Cerebellar cortex (tissue), 1 donor: ENCODE measurements at regions not wholly inside any gene's neighbourhood (a gene's known extent, or its start where the extent isn't known, plus 50 kb on each side); places are given as distances from the start of the nearest gene placed in this dataset.

Source experiments
- DNase-seq: peaks from one replicate; pipeline ENCODE4 v3.0.0-alpha.2; 2015; ENCODE audit warnings: low spot score

DNA sequence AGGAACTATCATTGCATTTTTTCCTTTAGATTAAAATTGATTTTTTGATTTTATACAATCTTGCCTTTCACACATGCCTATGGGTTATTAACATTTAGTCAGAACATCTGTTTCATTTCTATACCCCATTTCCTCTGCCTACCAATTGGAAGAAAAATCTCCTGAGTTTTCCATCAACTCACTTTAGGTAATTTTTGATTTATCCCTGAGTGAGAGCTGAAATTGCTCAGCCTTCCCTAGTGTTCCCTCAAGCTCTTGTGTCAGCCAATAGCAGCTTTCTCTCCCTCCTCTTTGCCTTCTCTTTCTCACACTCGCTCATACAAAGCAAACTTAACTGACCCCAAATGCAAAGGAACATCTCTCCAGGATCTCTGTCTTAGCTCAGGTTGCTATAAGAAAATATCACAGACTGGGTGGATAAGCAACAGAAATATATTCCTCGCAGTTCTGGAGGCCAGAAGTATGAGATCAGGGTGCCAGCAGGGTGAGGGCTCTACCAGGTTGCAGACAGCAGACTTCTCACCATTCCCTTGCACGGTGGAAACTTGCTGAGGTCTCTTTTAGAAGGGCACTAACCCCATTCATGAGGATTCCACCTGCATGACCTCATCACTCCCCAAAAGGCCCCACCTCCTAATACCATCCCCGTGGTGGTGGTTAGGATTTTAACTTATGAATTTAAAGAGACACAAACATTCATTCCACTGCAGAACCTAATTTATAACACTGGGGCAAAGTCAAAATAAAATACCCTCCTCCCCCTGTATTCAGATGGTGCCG is 224.2 kb upstream of the SFSWAP start:
- no peak for DNase-seq

DNA sequence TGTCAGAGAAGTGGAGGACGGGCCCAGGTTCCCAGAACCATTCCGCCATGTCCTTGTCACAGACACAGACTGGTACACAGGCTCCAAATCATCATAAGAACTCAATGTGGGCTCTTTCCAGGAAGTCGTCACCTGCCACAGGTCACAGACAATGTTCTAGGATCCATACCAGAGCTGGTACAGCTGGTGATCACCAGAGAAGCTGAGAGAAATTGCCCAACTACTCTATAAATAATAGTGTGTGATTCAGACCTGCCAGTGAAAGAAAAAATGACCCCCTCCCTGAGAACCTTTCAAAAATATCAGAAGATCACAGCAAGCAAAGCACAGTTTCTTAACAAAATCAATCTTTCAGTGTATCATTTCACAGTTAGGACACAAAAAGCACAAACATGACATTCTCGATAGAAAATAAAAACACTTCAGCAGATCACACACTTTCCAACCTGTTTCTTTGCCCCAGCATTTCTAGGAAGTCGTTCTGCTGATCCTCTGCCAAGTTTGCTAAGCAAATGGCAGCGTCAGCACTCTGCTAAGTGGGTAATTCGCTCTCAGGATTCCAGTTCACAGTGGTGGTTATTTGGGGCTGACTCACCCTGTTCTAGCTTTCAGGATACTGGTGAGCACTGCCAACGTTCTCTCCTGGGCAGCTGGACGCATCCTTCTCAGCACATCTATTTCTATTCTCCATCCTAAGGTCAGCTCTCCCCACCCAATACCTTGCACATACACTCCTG is 223.3 kb upstream of the SFSWAP start:
- no peak for DNase-seq

DNA sequence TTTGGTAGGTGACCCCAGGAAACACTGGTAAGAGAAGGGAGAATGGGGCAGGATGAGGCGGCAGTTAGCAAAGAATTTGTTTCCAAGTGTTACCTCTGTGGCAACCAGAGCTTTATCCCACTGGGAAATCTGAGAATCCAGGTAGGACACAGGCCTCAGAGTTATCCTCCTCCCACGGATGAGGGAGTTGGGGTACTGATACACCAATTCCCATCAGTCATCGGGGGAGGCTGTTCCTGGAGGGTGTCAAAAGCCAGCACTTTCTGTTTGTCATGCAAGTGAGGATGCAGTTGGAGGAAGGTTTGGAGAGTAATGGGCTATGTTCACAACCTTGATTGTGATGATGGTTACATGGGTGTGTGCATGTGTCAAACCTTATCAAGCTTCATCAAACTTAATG is 221.2 kb upstream of the SFSWAP start:
- no peak for DNase-seq

DNA sequence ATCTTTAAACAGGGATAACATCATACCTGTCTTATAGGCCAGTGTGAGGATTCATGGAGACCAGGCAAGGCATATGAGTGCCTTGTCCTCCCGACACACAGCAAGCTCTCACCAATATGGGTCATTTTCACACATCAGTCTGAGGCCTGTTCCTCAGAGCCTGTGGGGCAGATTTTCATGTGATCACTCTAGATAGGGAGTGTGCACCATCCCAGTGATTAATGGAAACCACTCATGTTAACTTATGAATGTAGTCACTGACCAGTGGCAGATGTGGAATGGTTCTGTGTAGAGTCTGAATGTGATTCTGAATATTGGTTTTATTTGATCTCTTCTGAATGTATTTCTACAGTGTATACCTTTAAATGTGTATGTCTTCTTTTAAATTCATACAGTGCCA is 219.7 kb upstream of the SFSWAP start:
- no peak for DNase-seq

DNA sequence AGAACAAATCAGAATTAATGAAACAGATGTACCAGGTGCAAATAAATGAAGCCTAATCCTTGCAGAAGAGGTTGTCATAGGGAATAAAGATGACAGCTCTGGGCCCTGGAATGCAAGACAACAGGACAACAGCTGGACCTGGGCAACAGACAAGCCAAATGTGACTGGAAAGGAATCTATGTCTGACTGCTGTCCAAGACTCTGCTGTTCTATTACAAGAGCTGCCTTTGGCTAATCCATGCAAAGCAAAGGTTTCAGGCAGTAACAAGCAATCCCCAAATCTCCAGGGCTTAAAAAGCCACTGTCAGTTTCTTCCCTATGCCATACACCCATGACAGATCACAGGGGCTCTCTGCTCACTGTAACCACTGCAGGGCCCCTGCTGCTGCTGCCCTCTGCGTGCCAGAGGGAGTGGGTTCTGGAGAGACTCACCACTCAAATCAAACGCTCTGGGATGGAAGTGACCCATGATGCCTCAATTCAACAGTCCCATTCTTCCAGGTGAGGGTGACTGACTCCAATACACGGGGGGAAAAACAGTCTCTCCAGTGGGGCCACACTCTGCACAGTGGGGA is 218.9 kb upstream of the SFSWAP start:
- DNase-seq: no peak

DNA sequence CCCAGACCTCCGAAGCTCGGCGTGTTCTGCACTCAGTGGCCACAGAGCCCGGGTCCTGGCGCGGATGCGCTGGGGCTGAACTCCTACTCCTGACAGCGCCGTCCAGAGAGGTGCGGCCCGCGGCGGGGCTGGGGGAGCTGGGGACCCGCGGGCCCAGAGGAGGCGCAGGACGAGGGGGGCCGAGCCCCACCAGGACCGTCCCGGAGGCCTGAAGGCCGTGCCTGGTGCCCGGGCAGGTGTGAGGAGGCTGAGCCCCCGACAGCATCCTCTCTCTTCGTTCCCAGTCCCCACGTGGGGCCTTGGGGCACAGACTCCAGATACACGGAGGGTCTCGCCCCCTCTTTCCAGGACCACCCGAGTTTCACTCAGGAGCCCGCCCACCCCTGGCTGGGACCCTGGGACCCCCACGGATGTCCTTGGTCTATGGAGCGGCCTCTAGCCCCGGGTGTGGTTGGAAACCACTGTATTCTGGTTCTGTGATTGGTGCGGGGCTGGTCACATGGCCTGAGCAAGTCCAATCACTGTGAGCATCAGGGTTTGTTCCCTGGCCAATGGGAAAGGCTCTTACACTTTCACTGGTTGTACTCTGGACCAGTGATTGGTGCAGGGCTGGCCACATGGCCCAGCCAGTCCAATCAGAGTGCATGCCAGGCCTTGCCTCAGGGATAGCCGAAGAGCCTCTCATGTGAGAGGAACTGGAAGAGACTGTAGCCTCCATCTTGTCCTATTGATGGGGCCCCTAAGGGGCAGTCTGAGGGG is 217.6 kb upstream of the SFSWAP start:
- DNase-seq: no peak

DNA sequence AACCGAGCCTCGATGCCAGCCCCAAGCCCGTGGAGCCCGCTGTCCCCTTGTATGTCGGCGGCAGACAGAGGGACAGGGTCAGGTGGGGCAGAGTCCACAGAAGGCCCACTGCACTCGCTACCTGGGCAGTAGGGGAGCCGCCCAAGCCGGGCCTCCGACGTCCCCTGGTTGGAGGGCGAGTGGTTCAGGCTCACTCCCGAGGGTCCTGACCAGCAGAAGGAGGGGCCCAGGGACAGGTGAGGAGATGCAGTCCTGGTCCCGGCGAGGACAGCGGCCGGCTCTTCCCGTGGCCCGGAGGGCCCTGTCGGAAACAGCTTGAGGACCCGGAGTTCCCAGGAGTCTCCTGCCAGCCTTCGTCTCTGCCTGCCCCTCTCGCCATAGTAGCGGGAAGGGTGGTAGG is 216.7 kb upstream of the SFSWAP start:
- DNase-seq: no peak

DNA sequence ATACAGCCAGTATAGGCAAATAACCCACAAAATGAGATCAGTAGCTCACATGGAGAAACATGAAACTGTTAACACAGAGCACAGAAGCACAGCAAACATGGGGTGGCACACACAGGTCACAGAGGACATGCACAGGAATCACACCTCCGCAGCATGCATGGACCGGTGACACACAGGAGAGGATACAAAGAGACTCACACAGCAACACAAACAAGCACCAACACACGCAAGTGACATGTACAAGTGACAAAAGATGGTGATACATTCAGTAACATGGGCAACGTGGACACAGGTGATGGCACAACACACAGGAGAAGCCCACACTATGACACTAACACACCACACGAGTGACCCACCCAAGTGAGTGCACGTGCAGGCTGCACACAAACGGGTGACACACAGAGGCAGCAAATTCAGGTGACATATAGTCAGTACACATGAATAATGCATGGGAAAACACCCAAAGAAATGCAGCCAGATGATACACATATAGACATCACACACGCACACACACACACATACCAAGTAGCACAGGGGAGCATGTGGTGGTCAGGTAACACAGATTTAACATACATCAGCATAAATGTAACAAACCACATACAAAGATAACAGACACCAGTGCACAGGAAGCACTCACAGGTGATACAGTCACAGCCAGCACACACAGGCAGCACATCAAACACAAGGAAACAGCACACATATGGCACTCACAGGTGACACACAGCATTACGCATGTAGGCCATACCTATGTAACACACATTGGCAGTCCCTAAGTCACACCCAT is 216.0 kb upstream of the SFSWAP start:
- no peak for DNase-seq

DNA sequence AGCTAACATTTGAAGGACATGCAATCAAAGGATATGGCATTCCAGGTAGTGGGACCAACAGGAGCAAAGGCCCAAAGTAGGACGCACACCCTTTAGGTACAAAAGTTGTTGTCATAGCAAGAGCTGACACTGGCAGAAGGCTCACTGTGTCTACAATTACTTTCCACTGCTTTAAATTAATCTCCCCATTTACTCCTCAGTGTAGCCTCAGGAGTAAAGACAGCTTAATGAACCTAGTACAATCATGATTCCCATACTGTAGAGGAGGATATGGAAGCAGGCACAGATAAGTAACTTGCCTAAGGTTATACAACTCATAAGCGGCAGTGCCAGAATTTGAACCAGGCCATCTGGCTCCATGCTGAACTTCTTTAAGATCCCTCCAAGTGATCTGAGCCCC is 212.9 kb upstream of the SFSWAP start:
- DNase-seq: no peak

DNA sequence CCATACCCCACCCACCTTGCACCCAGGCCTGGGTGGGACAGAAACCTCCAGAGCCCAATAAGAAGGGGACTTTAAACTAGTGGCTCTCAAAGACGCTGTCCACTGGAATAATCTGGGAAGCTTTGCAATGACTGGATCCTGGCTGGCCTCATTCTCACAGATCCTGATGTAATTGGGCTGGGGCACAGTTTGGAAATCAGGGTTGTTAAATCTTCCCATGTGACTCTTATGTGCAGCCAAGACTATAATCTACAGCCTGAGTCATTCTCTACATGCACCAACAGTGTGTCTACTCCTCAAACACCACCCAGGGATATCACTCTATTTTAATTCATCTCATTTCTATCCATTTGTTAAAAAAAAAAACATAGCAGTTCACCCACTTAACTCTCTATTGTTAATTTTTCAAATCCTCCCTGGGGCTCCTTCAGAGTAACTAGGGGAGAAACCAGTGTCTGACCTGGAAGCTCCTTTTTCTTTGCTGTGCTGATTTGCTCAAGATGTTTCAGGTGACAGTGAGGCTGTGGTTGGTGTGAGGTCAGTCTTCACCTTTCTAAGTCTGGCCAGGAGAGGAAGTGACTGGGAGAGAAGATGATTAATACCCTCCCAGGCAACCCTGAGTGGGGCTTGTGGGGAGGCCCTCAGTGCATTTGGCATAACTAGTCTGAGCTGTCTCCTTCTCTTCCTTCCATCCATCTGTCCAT is 211.6 kb upstream of the SFSWAP start:
- no peak for DNase-seq

DNA sequence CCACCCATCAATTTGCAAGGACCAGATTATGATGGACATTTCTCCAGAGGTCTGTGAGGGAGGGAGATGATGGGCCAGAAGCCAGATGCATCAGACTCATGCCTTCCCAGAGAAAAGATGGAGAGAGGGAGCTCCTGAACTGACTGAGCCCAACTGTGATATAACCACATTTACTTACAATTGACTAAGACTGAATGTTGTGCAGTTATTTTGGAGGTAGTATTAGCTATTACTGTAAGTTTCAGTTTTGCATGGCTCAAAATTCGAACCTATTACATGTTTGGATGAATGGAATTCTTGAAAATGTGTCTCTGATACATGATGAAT is 211.1 kb upstream of the SFSWAP start:
- no peak for DNase-seq

DNA sequence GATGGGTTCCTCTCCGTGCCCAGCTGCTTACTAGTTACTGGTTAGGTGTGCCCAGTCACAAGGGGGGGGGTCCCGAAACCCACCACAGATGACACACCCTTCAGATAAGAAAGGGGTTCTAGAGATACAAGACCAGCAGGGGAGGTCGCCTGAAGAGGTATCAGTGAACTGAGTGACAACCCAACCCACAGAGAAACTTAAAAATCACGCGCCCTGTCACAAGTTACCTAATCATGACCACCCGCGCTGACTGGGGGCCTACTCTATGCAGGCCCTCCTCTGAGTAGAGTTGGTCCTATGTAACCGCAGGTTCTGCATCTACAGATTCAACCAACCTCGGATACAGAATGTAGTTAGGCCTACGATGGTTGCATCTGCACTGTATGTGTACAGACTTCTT is 210.3 kb upstream of the SFSWAP start:
- no peak for DNase-seq

DNA sequence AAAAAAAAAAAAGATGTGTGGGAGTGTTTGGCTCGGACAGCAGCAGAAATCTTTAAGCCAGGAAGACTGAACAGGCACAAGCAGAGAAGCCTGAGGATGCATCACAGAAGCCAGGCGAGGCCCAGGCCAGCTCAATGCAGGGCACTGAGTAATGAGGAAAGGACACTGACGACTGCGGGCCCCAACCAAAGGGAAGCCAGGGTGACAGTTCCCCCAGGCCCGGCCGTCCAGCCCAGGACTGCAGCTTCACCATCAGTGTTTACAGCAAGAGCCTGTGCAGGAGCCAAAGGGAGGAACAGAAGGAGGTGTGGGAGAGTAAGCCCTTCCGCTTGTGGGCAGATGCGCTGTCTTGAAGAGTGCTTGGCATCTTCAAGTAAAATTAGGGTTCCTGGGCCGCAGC is 205.3 kb upstream of the SFSWAP start:
- no peak for DNase-seq

DNA sequence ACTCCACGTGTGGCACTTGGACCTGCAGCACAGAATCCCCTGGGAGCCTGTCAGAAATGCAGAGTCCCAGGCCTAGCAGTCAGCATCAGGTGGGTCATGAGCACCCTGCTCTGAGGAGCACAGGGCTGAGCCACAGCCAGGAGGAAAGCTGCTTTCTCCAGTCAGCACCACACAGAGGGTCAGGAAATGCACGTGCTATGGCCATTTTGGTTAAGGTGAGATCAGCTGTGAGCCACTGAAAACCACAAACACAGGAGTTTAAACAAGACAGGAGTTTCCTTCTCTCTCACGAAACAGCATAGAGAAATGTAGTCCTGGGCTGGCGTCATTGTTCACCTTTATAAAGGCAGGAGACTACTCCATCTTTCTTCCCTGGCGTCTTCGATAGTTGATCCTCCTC is 204.5 kb upstream of the SFSWAP start:
- DNase-seq: no peak

DNA sequence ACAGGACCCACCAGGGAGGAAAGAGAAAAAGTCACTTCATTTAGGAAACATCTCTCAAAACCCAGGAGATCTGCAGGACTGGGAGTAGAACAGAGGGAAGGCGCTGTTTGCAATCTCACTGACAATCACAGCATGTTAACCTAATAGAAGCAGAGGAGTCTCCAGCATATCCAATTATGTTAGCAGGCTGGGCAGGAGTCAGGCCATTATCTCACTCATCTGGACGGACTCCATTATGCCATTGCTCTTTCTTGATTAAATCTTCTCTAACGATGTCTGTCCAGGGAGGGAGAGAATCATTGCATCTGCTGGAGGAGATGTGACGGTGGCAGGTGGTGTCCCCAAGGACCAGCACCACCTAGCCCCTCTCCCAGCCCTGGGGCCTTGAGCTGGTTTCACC is 203.8 kb upstream of the SFSWAP start:
- no peak for DNase-seq

DNA sequence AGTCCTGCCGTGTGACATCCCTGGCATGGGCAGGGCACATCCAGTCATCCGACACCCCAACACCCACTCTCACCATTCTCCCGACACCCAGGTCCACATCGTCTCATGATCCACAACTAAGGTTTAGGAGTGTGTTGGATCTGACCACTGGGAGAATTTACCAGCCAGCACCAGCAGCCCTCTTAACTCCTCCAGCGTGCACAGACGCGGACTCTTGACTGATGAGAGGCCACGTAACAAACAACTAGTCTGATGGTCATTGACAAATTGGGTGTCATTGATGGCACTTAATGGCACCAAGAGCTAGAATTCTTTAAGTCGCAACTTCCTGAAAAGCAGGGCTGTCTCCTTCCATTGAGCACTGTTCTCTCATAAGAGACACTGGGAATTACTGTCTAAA is 203.0 kb upstream of the SFSWAP start:
- DNase-seq: no peak

DNA sequence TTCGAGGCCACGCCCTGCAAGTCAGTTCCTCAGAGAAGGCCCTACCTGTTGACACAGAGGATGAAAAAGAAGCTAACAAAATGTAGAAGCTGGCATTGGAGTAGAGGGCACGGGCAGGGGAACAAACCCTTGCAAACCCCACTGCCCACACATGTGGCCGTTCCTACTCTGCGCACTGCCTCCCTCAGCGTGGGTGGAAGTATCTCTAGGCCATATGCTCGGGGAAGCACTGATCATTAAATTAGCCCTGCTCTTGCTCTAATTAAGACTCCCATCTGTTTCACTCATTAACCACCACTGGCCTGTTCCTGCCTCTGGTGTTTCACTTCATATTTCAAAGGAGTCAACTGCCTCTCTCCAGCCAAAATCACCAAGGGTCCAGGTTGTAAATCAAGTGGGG is 201.2 kb upstream of the SFSWAP start:
- DNase-seq: no peak

DNA sequence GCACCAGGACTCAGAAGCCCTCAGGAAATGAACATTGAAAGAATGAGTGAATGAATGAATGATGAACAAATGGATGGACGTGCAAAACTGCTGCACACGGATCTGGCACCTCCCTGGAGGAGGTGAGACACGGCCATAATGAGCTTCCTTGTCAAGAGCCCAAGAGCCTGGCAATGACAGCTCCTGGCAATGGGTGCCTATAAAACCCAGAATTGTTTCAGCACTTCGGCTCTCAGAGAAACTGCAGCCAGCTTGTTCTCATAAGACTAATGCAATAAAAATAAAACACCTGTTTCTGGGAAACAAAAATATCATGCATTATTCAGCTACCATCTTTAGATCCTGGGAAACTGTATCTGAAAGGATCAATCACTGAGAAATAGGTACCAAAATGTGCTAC is 200.5 kb upstream of the SFSWAP start:
- no peak for DNase-seq

DNA sequence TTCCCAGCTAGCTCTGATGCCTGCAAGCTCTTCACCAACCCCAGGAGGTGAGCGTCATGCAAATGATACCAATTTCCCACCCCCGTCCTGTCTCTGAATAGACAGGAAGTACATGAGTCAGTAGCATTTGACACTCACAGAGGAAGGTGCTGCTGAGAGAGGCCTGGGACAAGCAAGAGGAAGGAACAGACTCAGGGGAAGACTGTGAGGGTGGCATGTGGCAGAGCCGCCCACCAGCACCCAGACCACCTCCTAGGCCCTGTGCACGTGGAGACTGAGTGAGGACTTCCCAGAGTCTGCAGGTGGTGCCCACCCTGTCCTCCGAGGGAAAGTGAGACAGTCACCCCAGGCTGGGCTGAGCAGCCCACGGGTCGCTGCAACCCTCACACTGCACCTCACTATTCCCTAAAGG is 199.5 kb upstream of the SFSWAP start:
- DNase-seq: no peak

DNA sequence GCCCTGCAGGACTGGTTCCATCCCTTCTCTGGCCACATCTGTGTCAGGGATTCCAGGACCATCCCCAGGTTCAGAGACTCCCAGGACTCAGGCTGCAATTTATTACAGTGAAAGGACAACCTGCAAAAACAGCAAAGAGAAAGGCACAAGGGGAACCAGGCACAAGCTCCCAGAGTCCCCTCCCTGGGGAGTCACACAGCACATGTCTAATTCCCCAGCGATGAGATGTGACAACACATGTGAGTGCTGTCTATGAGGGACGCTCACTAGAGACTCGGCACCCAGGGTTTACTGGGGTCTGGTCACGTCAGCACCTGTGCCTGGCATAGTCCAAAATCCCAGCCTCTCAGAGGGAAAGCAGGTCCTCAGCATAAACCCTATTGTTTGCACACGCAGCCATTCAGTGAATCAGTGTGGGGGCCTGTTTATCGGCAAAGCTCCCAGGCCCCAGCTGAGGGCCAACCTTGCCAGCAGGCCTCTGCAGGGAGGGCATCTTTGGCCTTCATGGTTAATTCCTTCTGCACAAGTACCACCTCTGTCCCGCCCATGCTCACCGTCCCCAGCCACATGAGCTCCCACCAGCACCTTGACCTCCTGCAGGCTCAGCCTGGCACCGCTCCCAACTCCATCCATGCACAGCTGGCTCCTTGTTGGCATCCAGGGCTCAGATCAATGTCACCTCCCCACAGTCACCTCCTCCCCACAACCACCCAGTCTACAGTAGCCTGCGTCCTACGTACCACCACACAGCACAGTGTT is 198.9 kb upstream of the SFSWAP start:
- DNase-seq: no peak

DNA sequence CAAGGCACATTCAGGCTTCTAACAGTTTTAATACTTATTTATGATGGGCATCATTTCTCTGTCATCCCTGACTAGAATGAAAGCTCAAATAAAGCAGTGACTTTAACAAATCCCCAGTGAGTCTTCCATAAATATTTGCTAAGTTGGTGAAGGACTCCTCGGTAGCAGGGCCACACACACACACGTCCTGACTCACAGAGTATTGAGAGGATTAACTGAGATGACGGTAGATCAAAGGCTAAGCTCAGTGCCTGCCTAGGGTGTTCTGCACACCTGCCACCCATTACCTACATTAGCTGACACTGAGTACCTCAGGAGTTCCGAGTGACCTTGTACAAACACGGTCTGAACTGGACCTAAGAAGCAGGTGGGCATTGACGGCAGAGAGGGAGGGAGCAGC is 197.3 kb upstream of the SFSWAP start:
- DNase-seq: no peak
